ENCODE measurements at regions not wholly inside any gene's neighbourhood (a gene's known extent, or its start where the extent isn't known, plus 50 kb on each side); places are given as distances from the start of the nearest gene placed in this dataset.
"Not testable (repeated sequence)": the region's sequence is repeated elsewhere in the genome, so short reads cannot be mapped to it uniquely, and the experiment has no call there.

- Histone ChIP-seq H3K9ac (ENCODE audit: low read depth in 1 of 2, low read length in 2 of 2) (no peak overlapping the region), H3K9me3 (ENCODE audit: control insufficient read depth in 4 of 4, low read length in 3 of 4) (no peaks in the 10 kb centered on the region), H3K36me3 (ENCODE audit: control insufficient read depth in 4 of 4, insufficient read depth in 3 of 4, low read depth in 1 of 4, low read length in 3 of 4) (no peaks in the 10 kb centered on the region), H3K27ac (ENCODE audit: low read depth in 1 of 2, low read length in 2 of 2) (no peak overlapping the region), H3K27me3 (ENCODE audit: control insufficient read depth in 4 of 4, insufficient read depth in 4 of 4, low read length in 3 of 4) (peaks cover 0 to 3% (median 0%) of the 10 kb centered on the region in 4 donors), H3K4me1 (ENCODE audit: control insufficient read depth in 4 of 4, insufficient read depth in 4 of 4, low read length in 3 of 4) (no peaks in the 10 kb centered on the region), H3K4me3 (ENCODE audit: low read depth in 1 of 3, low read length in 3 of 3) (no peak overlapping the region)
- 96% methylated on average over 1 of the region's 1 CpG for WGBS
- no peak for DNase-seq (ENCODE audit: low spot score)
- no peak for TF ChIP-seq EGR1 (IDR thresholded peaks at IDR 0.05; ENCODE audit: low read depth in 2 of 2)
- no peak for TF ChIP-seq TAF1 (conservative IDR thresholded peaks at IDR 0.05)
- TF ChIP-seq HNF4A (conservative IDR thresholded peaks at IDR 0.05), result no peak
- TF ChIP-seq SP1 (IDR thresholded peaks at IDR 0.05), result no peak
- no peak for TF ChIP-seq JUND (IDR thresholded peaks at IDR 0.05)
- no peak for TF ChIP-seq FOXA1 (IDR thresholded peaks at IDR 0.05)
- no peak for TF ChIP-seq RAD21 (IDR thresholded peaks at IDR 0.05)
- TF ChIP-seq FOXA2 (IDR thresholded peaks at IDR 0.05), result no peak
- TF ChIP-seq GABPA (IDR thresholded peaks at IDR 0.05 in 1 of 2, conservative IDR thresholded peaks at IDR 0.05 in 1 of 2), result no peak
- TF ChIP-seq NR2F2 (IDR thresholded peaks at IDR 0.05), result no peak
- TF ChIP-seq, protein P1, sequence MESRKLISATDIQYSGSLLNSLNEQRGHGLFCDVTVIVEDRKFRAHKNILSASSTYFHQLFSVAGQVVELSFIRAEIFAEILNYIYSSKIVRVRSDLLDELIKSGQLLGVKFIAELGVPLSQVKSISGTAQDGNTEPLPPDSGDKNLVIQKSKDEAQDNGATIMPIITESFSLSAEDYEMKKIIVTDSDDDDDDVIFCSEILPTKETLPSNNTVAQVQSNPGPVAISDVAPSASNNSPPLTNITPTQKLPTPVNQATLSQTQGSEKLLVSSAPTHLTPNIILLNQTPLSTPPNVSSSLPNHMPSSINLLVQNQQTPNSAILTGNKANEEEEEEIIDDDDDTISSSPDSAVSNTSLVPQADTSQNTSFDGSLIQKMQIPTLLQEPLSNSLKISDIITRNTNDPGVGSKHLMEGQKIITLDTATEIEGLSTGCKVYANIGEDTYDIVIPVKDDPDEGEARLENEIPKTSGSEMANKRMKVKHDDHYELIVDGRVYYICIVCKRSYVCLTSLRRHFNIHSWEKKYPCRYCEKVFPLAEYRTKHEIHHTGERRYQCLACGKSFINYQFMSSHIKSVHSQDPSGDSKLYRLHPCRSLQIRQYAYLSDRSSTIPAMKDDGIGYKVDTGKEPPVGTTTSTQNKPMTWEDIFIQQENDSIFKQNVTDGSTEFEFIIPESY (IDR thresholded peaks at IDR 0.05), result no peak
These were observed 509.8 kb downstream of the CSNK1G3 start for GRCh38 chr5:124021776-124022175.

GRCh38 chr5:124021066-124021641 lies 509.2 kb downstream of the CSNK1G3 start:
- no peak for TF ChIP-seq HNF4G (IDR thresholded peaks at IDR 0.05)
- no peak for TF ChIP-seq RAD21 (IDR thresholded peaks at IDR 0.05)
- TF ChIP-seq JUND (IDR thresholded peaks at IDR 0.05), result no peak
- no peak for TF ChIP-seq RXRA (IDR thresholded peaks at IDR 0.05)
- TF ChIP-seq FOXA2 (IDR thresholded peaks at IDR 0.05), result no peak
- no peak for TF ChIP-seq GABPA (IDR thresholded peaks at IDR 0.05 in 1 of 2, conservative IDR thresholded peaks at IDR 0.05 in 1 of 2)
- no peak for TF ChIP-seq EGR1 (IDR thresholded peaks at IDR 0.05; ENCODE audit: low read depth in 2 of 2)
- TF ChIP-seq NR2F2 (IDR thresholded peaks at IDR 0.05), result no peak
- TF ChIP-seq SP1 (IDR thresholded peaks at IDR 0.05), result no peak
- no peak for TF ChIP-seq ATF3 (IDR thresholded peaks at IDR 0.05)
- TF ChIP-seq HNF4A (conservative IDR thresholded peaks at IDR 0.05), result no peak
- no peak for DNase-seq (ENCODE audit: low spot score)
- Histone ChIP-seq H3K4me3 (ENCODE audit: low read depth in 1 of 3, low read length in 3 of 3) (no peak overlapping the region), H3K27ac (ENCODE audit: low read depth in 1 of 2, low read length in 2 of 2) (no peak overlapping the region), H3K27me3 (ENCODE audit: control insufficient read depth in 4 of 4, insufficient read depth in 4 of 4, low read length in 3 of 4) (no peaks in the 10 kb centered on the region), H3K4me1 (ENCODE audit: control insufficient read depth in 4 of 4, insufficient read depth in 4 of 4, low read length in 3 of 4) (no peaks in the 10 kb centered on the region), H3K9me3 (ENCODE audit: control insufficient read depth in 4 of 4, low read length in 3 of 4) (no peaks in the 10 kb centered on the region), H3K36me3 (ENCODE audit: control insufficient read depth in 4 of 4, insufficient read depth in 3 of 4, low read depth in 1 of 4, low read length in 3 of 4) (no peaks in the 10 kb centered on the region), H3K9ac (ENCODE audit: low read depth in 1 of 2, low read length in 2 of 2) (no peak overlapping the region)
- WGBS, result 78% methylated on average over 1 of the region's 1 CpG

GRCh38 chr5:124017321-124017720 lies 505.3 kb downstream of the CSNK1G3 start:
- H3K4me1 ChIP-seq (ENCODE audit: control insufficient read depth in 4 of 4, insufficient read depth in 4 of 4, low read length in 3 of 4); H3K9me3 ChIP-seq (ENCODE audit: control insufficient read depth in 4 of 4, low read length in 3 of 4); H3K9ac ChIP-seq (ENCODE audit: low read depth in 1 of 2, low read length in 2 of 2); H3K27ac ChIP-seq (ENCODE audit: low read depth in 1 of 2, low read length in 2 of 2); H3K4me3 ChIP-seq (ENCODE audit: low read depth in 1 of 3, low read length in 3 of 3); H3K36me3 ChIP-seq (ENCODE audit: control insufficient read depth in 4 of 4, insufficient read depth in 3 of 4, low read depth in 1 of 4, low read length in 3 of 4); DNase-seq (ENCODE audit: low spot score); H3K27me3 ChIP-seq (ENCODE audit: control insufficient read depth in 4 of 4, insufficient read depth in 4 of 4, low read length in 3 of 4): not testable (repeated sequence)
- 83% methylated on average over 3 of the region's 5 CpGs for WGBS
